SK-N-DZ (cell line): ENCODE measurements at regions not wholly inside any gene's neighbourhood (a gene's known extent, or its start where the extent isn't known, plus 50 kb on each side); places are given as distances from the start of the nearest gene placed in this dataset.
"Not testable (repeated sequence)": the region's sequence is repeated elsewhere in the genome, so short reads cannot be mapped to it uniquely, and the experiment has no call there.

Experiments
- DNase-seq: peaks from one replicate; pipeline ENCODE4 v3.0.0-alpha.2; 2015; ENCODE audit warnings: low spot score

DNA sequence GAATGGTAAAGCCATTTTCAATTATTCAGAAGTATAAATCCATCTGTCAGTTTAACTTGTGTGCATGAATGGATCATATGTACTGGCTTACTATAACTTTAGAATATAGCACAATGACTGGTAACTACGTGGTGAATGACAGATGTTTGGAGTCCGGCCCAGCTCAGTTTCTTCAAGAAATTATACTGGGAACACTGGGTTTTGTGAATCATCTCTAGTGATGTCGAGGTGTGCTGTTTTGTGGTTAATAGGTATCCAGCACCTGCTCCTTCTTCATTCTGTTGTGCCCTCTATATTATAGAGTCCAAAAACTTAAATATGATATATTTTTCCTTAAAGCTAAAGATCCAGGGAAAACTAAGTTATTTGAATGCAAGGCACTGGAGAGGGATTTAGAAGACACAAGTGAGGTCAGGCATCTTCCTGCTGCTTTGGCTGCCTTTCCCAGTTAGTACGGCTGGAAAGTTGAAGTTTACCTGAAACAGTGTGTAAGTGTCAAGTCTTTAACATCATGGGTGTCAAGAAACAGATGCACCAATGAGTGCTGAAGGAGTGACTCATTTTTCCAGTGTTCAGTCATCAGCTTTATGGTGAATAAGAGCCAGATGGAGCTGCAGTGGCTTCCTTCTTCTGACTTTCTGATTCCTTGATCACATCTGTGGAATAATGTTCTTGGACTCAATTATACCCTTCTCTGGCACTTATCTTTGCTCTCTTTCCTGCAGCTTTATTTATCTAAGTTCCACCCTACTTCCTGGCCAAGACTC lies 1079.5 kb upstream of the CELF4 start:
- no peak for DNase-seq

DNA sequence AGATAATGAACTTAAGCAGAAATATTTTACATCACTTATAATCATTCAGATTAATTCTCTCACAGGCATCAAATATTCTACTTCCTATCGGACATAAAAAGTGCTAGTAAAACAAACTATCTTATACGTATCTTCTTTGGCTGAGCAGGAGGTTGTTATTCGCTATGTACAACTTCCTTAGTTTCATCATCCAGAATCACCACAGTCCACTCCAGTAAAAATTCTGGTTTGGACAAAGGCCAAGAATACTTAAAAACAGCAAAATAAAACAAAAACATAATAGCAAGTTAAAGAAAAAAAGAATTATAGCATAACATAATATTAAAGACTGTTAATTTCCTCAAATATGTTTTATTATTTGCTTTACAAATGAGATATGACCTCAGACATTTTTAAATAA lies 1077.1 kb upstream of the CELF4 start:
- DNase-seq, result no peak

DNA sequence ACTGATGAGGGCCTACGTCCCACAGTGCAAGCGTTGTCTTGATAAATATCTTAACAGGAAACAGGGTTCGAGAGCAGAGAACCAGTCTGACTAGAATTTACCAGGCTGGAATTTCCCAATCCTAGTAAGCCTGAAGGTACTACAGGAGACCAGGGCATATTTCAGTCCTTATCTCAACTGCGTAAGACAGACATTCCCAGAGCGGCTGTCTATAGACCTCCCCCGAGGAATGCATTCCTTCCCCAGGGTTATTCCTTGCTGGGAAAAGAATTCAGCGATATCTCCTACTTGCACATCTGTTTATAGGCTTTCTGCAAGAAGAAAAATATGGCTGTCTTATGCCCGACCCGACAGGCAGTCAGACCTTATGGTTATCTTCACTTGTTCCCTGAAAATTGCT lies 1074.1 kb upstream of the CELF4 start:
- not testable (repeated sequence) for DNase-seq

DNA sequence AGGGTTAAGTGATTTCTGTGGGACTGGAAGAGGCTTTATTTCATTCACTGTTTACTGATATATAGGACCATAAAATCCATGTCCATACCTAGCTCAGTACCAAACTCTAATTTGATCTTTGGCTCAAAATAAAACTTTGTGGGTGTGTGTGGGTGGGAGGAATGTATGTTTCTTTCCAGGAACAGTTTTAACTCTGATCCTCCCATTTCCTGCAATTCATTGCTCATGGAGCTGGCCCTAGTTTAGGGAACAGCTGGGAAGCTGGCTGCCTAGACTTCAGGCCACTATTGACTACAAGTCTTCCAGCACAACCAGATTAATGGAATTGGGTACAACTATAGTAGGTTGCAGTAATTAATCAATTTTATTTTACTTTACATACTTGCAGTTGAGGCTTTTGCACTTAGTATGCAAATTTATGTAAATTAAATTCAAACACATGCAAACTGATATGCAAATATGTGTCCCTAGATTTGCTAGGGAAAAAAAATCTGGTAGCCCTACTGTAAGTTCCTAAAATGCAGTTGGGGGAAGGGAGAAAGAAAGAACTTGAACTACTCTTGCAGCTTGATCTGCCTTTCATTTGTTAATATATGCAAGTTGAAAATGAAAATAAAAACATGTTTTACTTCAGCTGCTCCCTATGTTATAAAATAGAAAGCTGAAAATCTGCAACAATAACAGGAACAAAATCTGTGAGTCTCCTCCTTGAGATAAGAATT lies 1070.3 kb upstream of the CELF4 start:
- no peak for DNase-seq

DNA sequence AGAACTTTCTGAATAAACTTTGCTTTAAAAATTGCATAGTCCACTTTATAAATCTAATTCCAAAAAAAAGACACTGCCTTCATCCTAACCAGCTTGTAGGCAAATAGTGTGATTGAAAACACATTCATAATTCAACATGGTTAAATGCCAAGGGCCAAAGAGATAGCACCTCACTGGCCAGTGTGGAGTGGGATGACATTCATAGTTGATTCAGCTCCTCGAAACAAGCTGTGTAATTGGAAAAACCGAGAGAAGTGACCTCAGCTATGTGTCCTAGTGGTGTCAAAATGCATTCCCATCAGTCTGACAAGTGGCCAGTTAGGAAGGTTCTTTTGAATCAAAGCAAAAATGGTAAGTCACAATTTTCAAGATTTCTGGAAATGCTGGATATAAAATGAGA lies 1068.5 kb upstream of the CELF4 start:
- DNase-seq, result no peak

DNA sequence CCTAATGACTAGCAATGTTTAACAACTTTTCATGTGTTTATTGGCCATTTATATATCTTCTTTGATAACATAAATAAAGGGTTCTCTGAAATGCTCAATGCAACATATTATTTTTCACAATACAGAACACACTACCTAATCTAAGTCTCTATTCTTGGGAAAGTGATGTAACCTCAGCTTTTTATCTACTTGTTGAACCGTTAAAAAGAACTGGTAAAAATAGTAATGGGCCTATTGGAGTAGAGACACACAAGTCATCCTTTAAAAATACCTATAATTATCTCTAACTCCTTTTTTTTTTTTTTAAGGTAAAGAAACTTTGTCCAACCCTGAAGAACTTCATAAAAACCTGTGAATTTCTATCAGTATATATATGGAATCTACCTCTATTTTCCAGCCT lies 1067.7 kb upstream of the CELF4 start:
- DNase-seq, result no peak

DNA sequence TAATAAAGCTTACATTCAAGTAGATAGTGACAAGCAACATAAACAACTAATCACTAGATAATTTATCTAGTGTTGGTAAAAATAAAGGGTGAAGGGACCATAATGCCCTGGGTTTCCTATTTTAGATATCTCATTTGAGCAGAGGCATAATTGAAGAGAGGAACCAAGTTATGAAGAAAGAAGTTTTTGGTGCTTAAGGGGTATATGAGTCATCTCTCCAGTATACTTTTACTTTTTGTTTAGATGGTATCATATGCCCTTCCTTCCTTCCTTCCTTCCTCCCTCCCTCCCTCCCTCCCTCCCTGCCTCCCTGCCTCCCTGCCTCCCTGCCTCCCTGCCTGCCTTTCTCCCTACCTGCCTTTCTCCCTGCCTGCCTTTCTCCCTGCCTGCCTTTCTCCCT lies 1053.5 kb upstream of the CELF4 start:
- no peak for DNase-seq

DNA sequence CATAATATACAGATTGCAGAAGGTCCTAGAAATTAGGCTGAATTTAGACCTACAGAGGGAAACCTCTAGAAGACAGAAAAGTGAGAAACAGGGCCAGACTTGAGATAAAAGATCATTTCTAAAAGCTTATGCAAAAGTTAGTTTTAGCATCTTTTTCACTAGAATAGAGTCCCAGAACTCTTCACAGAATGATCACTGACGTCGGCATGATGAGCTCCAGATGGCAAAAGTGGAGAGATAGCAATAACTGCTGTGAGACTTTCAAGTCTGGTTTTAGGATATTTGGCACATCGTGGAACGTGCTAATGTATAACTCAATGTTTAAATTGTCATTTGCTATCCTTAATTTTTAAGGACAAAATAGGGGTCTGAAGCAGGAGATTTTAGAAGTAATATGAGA lies 1050.7 kb upstream of the CELF4 start:
- no peak for DNase-seq

DNA sequence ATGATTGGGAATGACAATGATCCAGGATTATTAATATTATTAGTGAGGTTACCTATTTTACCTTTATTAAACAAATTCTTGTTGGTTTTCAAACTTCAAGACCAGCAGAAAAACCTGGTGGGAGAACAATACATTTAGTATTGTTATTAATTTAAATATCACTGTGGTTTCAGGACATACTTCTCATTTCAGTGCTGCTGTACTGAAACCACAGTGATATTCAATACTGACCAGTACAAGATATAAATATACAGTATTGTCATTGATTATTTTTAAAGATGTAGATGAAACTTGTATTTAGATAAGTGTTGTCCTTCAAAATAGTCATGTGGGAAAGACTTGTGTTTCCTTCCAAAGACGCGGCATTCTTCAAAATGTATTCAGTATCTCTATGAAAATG lies 1047.3 kb upstream of the CELF4 start:
- DNase-seq, result no peak

DNA sequence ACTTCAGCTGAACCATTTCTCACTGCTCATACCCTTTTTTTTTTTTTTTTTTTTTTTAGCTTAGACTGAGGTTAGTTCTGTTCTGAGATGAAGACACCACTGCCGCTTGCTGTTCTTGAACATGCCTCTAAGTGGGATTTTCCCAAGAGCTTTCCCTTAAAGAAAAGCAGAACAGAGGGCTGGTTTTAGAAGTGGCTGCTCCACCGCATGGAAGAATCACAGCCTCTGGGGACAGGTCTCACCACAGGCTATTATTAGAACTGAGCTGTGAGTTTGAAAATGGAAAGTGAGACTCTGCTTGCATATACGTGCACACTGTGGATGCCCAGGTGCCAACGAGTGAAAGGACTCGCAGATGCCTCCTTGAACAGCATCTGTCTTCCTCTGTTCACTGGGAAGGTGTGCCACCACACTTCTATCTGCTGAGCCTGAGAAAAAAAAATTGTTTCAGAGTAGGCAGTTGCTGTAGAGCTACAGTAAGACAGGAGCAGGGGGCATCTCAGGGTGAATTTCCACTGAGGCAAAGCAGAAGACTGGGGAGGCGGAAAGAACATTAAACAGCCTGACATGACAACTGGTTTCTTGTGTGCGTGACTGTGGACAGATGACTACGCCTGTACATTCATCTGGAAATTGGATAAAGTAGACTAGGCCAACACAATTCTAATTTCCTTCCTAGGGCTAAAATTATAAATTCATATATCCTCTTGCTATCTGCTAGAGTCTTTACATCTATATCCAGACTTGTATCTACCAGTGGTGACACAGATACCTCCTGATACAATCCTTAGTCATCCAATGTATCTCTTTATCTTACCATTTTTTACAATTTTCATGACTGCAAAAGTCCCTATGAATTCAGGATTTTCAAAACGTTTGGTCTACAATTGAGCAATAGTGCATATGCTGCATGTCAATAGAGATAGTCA lies 1045.7 kb upstream of the CELF4 start:
- DNase-seq, result no peak

DNA sequence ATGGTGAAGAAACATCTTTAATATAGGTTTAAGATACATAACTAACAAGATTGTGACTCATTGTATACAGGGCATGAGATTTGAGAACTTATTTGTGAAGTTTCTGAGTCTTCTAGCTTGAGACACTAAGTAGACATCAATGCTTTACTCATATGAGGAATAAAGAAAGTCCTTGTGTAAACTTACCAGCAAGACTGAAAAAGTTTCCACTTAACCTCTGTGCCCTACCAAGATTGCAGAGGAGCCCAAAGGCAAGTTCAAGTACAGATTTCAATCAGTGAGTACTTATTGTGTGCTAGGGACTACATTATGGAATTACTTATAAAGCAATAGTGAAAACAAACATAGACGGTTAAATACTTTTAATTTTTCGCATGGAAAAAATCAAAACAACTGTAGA lies 1041.2 kb upstream of the CELF4 start:
- DNase-seq, result no peak

DNA sequence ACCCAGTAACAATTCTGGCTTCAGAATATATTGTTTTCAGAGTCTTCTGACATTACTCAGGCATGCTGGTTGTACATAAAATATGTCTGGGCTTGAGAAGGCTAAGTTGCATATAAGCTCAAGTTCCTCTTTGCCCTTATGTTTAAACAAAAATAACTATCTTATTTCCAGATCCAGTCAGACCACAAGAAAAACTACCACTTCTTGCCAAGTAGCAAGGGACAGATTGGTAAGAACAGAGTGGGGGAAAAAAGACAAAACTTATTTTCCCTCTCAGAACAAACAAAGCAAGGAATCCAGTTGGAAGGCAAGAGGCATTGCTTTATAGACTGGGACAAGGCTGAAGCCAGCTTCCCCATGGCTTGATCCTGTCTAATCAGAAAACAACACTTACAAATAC lies 1036.7 kb upstream of the CELF4 start:
- no peak for DNase-seq

DNA sequence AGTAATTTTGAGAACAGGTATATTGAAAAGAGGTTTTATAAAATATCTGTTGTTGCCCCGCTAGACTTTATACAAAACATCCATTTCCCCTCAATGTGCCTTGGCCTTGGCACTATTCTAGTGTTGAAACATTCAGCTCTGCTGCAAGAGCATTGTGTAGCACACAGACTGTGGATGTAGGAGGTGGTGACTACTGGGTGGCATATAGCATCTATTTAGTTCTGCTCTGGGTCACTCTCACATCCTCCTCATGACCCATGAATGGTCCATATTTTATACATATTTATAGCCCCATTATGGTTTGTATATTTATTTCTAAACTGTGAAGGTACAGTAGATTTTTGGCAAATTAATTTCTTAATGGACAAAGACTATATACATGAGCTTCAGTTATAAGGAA lies 1022.0 kb upstream of the CELF4 start:
- DNase-seq, result no peak

DNA sequence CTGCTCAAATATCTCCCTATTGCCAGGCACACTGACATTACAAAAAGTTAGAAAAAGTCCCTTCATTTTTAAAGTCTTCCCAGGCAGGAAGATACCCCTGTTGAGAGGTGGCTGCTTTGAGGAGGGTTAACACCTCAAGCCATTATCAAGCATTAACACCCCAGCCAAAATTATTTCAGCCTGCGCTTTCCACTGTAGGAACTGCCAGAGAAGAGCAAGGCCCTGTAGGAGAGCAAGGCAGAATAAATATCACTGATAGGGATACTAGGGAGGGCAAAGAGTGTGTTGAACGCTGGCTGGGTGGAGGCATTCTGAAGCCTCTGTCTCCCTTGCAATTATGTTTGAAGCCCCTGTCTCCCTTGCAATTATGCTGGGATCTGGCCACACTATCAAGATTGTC lies 1020.7 kb upstream of the CELF4 start:
- DNase-seq, result no peak

DNA sequence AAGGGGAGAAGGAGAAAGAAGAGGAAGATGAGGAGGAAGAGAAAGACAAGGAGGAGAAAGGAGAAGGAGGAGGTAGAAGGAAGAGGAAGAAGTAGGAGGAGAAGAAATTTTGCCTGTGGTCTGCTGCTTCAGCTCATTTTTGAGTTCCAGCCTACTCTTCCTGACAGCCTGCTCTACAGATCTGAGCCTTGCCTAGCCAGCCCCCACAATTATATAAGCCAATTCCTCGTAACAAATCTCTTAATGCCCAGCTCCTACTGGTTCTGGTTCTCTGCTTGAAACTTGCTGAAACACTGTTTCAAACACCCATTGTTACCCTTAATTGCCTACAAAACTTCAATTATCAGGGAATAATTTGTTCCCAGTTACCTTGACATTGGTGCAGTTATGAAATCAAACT lies 1014.2 kb upstream of the CELF4 start:
- no peak for DNase-seq

DNA sequence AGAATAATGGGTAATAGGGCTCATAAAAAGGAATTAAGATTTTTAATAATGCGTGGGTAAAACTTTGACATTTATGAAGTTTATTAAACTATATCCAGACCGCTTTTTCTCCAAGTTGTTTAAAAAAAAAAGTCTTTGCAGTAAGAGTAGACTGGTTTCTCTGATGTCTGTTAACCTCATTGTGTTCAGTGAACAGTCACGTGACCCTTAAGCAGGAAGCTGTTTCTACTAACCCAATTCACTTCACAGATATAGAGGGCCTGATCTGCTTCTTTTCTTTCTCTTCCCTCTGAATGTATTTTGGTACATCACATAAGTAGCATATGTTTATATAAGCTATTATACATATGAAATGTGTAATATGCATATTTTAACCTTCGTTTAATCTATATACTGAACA lies 1011.3 kb upstream of the CELF4 start:
- no peak for DNase-seq

DNA sequence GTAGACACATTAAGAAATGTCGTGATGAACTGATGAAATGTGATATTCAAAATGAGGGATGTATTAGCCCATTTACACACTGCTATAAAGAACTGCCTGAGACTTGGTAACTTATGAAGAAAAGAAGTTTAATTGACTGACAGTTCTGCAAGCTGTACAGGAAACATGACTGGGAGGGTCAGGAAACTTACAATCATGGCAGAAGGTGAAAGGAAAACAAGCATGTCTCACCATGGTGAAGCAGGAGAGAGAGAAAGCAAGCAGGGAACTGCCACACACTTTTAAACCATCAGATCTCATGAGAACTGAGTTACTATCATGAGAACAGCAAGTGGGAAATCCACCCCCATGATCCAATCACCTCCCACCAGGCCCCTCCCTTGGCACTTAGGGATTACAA lies 1010.8 kb upstream of the CELF4 start:
- no peak for DNase-seq

DNA sequence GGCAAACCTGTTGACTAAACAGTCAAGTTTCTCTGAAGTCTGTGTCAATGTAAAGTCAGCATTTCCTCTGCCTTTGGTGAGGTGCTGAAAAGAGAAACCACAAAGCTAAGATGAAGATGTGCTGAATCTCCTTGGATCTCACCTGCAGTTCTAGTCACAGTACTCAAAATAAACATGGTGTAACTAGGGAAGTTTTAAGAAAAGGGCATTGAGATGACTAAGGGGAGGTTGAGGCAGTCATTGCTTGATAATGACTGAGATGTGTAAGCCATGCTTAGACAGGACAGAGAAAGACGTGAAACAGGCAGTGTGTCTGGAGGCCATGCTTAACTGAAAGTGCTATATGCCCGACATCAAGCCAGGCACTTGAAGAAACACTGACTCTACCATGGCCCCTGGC lies 1010.0 kb upstream of the CELF4 start:
- no peak for DNase-seq

DNA sequence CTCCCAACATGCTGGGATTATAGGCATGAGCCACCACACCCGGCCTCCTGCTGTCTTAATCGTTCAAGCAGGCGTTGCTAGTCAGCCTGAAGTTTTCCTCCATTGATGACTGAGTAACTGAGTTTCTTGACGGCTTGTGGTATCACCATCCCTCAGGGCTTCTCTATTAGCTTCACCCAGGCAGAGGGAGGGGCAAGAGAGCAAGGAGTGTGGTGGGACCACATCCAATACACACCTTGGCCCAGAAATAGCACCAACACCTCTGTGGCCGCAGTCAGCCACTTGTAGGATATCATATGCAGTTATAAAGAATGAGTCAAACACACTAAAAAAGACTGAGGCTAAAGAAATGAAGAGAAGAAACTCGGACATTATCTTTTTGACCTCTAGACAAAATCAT lies 1009.4 kb upstream of the CELF4 start:
- no peak for DNase-seq

DNA sequence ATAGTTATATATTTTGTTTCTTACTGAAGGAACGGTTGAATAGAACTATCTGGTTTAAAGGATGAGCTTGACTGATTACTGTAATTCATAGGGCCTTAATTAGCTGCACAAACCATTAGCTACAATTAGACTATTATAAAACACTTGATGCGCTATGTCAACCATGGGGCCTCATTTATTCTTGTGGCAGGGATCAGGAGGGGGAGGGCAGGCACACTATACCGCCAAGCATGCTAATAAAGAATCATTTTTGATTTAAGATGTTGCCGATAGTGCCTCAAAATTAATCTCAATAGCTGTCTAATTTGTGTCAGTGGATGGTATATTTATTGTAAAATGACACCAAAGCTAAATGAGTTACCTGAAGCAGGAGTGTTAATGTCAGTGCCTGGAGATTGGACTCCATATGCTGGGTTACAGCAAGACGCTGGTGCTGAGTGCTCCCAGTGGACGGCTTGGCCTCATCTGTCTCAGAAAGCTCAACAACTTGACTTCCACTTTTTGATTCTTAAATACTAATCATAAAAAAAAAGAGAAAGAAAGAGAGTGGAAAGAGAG lies 1007.0 kb upstream of the CELF4 start:
- DNase-seq, result peak; percentile 61

DNA sequence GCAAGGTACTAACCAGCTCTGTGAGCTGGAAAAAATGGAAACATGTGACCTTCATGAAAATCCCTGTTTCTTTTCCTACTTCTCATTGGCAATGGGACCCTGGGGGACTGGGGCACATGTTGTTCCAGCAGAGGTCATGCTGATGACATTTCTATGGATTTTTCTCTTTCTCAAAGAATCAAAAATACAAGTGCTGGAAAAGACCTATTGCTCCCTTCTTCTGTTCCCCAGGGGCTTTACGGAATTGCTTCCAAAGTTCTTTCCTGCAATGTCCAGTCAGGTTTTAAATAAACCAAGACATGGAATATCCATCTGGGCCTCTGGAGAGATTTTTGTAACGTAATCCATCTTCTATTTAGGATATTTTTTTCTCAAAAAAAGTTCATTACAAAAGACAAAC lies 1006.1 kb upstream of the CELF4 start:
- no peak for DNase-seq

DNA sequence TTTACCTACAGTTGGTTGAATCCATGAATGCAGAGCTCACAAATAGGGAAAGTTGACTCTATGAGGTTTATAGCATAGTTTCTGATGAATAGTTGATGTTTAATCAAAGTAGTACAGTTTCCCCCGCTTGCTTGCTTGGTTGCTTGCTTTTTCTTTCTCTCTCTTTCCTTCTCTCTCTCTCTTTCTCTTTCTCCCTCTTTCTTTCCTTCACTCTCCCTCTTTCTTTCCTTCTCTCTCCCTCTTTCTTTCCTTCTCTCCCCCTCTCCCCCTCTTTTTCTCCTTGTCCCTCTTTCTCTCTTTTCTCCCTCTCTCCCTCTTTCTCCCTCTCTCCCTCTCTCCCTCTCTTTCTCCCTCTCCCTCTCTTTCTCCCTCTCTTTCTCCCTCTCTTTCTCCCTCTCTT lies 999.9 kb upstream of the CELF4 start:
- DNase-seq, result no peak
